ENCODE measurements at regions not wholly inside any gene's neighbourhood (a gene's known extent, or its start where the extent isn't known, plus 50 kb on each side); places are given as distances from the start of the nearest gene placed in this dataset.

DNA sequence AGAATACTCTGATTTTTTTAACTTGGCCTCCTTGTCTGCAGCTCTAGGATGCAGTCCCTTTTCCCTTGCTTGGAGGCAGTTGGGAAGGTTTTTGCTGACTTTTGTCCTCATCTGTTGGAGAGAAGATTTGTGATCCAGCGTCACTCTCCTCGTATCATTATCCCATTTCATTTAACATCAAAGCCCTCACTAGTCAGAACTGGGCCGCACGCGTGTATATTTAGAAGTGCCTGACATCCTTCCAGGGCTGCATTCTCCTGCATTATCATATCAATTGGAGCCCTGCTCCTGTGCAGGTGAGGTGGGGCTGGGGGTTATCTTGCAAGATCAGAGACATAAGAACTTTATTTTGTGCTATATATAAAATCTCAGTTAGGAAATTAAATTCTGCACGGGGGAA lies 435.1 kb upstream of the HS6ST1 start:
- H3K27ac ChIP-seq = no peak overlapping the region
- no peaks in the 10 kb centered on the region for H3K4me1 ChIP-seq
- no peaks in the 10 kb centered on the region for H3K36me3 ChIP-seq
- 40% methylated on average over 6 of the region's 6 CpGs for WGBS (ENCODE audit: insufficient coverage, low coverage, low lambda C conversion rate, missing lambda C conversion rate)
- intact Hi-C loops (cut with DNase I) = no loop called here
- TF ChIP-seq POLR2A (IDR thresholded peaks at IDR 0.05) = no peak
- TF ChIP-seq, protein P1, sequence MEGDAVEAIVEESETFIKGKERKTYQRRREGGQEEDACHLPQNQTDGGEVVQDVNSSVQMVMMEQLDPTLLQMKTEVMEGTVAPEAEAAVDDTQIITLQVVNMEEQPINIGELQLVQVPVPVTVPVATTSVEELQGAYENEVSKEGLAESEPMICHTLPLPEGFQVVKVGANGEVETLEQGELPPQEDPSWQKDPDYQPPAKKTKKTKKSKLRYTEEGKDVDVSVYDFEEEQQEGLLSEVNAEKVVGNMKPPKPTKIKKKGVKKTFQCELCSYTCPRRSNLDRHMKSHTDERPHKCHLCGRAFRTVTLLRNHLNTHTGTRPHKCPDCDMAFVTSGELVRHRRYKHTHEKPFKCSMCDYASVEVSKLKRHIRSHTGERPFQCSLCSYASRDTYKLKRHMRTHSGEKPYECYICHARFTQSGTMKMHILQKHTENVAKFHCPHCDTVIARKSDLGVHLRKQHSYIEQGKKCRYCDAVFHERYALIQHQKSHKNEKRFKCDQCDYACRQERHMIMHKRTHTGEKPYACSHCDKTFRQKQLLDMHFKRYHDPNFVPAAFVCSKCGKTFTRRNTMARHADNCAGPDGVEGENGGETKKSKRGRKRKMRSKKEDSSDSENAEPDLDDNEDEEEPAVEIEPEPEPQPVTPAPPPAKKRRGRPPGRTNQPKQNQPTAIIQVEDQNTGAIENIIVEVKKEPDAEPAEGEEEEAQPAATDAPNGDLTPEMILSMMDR (IDR thresholded peaks at IDR 0.05) = no peak
- H3K4me3 ChIP-seq = no peak overlapping the region
- H3K27me3 ChIP-seq = no peaks in the 10 kb centered on the region
- ATAC-seq (peak in 1 of 4 donors; percentile 13), DNase-seq (no peak)
- no peaks in the 10 kb centered on the region for H3K9me3 ChIP-seq

DNA sequence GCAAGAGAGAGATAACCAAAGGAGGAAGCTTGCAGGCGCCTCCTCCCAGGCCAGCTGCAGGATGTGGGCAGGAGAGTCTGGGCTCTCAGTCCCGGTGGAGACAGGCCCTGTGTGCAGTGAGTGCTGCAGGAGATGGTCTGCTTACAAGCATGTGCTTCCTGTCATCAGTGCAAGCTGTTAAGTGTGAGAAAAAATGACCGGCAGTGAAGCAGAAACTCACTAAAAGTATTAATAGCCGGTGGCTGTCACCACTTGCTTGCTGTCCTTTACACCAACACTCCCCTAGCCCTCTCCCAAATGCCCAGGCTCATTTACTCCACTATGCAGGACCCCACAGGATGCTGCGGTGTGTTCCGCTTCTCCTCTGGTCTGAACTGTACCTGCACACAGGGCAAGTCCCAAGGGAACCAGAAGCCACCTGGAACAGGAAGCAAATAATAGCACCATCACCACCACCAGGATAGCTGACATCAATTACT lies 435.6 kb upstream of the HS6ST1 start:
- no peaks in the 10 kb centered on the region for H3K9me3 ChIP-seq
- no peak overlapping the region for H3K4me3 ChIP-seq
- peak; percentile 68 to 83 (median 78) for ATAC-seq
- no peak for DNase-seq
- TF ChIP-seq, protein P1 (IDR thresholded peaks at IDR 0.05) = no peak
- no peak for TF ChIP-seq POLR2A (IDR thresholded peaks at IDR 0.05)
- intact Hi-C loops (cut with DNase I) = no loop called here
- WGBS (ENCODE audit: insufficient coverage, low coverage, low lambda C conversion rate, missing lambda C conversion rate) = 19% methylated on average over 4 of the region's 6 CpGs
- no peak overlapping the region for H3K27ac ChIP-seq
- H3K36me3 ChIP-seq = no peaks in the 10 kb centered on the region
- H3K4me1 ChIP-seq = no peaks in the 10 kb centered on the region
- no peaks in the 10 kb centered on the region for H3K27me3 ChIP-seq

DNA sequence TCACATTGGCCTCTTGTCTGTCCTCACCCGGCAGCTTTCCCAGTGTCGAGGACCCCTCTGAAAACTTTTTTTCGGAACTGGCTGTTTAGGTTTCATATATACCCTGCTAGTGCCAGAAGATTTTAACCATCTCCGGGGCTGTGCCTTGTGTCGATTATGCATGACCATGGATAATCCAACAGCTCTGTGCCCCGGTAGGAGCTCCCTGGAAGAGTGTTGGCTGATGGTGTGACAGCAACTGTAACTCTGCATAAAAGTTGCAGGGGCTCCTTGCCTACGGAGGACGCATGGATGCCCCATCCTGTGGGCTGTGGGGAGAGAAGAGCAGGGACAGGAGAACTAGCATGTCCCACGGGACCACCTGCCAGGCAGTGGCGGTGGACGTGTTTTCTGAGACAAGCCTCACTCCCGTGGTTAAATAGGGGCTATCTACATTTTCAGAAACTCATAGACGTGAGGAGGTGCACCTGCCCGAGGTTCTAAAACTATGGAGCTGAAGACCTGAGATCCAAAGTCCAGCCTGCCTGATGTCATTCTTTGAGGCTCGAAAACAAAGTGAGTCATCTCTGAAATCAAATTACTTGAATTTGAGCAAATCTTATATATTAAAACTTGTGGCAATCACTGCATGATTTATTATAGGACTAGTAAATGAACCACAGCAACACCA lies 437.2 kb upstream of the HS6ST1 start:
- DNase-seq = no peak
- no peaks in the 10 kb centered on the region for H3K36me3 ChIP-seq
- no peaks in the 10 kb centered on the region for H3K27me3 ChIP-seq
- TF ChIP-seq, protein P1 (IDR thresholded peaks at IDR 0.05) = no peak
- no peak for TF ChIP-seq POLR2A (IDR thresholded peaks at IDR 0.05)
- H3K4me1 ChIP-seq = no peaks in the 10 kb centered on the region
- intact Hi-C loops (cut with DNase I) = no loop called here
- no peak overlapping the region for H3K27ac ChIP-seq
- ATAC-seq = no peak
- H3K9me3 ChIP-seq = no peaks in the 10 kb centered on the region
- WGBS (ENCODE audit: insufficient coverage, low coverage, low lambda C conversion rate, missing lambda C conversion rate) = 41% methylated on average over 13 of the region's 15 CpGs
- no peak overlapping the region for H3K4me3 ChIP-seq

DNA sequence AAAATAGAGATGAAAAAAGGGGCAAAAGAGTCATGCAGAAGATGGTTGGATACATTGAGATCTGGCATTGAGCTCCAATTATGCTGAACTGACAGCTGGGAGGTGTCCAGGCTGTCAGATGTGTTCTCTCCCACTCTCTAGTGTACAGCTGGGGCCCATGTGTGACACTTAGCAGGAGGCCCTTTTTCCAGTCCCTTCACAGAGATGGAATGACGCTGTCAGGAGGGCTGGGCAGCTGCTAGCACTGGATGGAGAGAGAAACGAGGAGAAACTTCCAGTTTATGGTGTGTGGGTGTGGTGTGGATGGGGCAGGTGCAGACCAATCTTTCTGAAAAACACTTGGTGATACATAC lies 437.7 kb upstream of the HS6ST1 start:
- H3K27me3 ChIP-seq = no peaks in the 10 kb centered on the region
- no peak overlapping the region for H3K27ac ChIP-seq
- no peak overlapping the region for H3K4me3 ChIP-seq
- no peaks in the 10 kb centered on the region for H3K4me1 ChIP-seq
- H3K36me3 ChIP-seq = no peaks in the 10 kb centered on the region
- intact Hi-C loops (cut with DNase I) = no loop called here
- H3K9me3 ChIP-seq = no peaks in the 10 kb centered on the region
- no peak for TF ChIP-seq POLR2A (IDR thresholded peaks at IDR 0.05)
- TF ChIP-seq, protein P1 (IDR thresholded peaks at IDR 0.05) = no peak
- WGBS (ENCODE audit: insufficient coverage, low coverage, low lambda C conversion rate, missing lambda C conversion rate) = 17% methylated on average over 2 of the region's 2 CpGs
- ATAC-seq (no peak), DNase-seq (no peak)

All from right lobe of liver (tissue), 6 donors.